ENCODE measurements at regions not wholly inside any gene's neighbourhood (a gene's known extent, or its start where the extent isn't known, plus 50 kb on each side); places are given as distances from the start of the nearest gene placed in this dataset.

DNA sequence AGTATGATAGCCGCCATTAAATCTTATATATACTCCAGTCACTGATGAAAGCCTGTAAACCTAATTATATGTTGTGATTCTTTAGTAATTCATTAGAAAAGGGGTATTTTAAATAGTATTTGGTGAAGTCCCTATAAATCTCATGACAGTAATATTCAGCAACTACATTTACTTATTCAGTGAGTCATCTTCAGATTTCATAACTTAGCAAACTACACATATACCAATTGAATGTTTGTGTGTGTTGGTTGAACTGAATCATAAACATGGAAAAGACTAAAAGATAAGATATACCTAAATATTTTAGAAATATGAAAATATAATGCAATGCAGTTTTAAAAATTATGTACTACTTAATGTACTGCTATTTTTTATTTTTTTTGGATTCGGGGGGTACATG, 1050.4 kb downstream of the MAT2B start:
- DNase-seq = no peak

DNA sequence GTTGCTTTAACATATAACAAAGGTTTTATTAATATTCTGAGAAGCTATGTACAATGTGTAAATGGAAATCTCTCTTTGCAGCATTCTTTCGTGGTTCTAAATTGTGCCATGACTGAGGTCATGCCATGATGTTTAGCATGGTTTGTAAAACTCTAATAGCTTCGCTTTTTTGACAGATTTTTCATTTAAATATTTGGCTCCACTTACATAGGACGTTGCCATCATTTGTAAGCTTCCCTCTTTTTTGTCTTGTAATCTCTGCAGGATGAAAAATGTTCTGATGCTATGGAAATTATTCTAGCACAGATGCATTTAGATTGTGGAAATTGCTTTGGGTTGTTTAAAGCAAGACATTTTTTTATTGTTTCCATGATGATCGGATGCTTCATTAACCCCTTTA, 1054.8 kb downstream of the MAT2B start:
- DNase-seq = no peak

DNA sequence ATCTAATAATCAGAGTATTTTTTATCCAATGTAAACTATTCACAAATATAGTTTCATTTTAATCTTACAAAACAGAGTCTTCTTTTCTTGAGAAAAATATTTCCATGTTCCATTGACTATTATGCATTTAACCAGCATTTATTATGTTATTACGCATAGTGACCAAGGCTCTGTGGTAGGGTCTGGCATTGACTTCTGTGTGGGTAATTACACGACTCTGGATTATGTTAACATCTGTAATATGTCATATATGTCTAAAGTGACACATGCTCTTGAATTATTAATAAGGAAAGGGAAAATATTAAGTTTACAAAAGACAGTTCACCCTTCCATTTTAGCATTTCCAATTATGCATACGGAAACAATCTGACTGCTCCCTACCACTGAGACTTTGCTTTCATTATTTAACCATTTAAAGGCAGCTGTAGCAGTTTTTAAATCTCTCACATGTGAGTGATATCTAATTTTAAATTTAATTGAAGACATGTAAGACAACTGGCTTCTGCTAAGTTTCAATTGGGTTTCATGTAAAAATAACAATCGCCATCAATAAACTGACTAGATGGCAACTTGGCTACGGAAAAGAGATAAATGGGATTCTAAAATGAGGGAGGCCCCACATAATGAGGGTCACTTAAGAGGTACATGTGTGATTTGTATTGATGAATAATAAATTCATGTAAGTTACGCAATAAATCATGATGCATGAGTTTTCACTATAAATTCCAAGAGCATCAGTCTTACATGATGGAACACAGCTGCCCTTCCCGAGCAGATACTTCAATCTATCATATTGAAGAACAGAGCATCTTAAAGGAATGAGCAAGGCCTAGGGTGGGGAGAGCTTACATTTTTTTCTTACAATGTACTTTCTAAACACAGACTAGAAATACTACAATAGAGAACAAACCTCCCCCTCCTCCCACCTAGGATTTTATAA, 1056.8 kb downstream of the MAT2B start:
- DNase-seq = no peak

DNA sequence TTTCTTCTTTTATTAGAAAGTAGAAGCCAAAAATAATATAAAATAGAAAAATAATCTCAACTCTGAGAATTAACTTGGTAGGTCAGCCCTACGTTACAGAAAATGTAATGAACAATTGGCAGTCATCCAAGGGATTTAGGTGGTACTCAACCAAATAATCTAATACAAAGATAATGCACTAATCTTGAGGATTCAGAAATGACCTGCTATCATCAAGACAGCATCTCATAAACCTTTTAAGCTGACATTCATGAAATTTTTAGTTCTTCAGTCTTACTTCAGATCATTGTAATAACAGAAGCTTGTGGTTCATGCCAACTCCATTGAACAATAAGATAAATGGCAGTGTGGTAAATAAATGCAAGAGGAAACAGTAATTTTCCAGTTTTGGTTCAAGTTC, 1058.0 kb downstream of the MAT2B start:
- DNase-seq = no peak

DNA sequence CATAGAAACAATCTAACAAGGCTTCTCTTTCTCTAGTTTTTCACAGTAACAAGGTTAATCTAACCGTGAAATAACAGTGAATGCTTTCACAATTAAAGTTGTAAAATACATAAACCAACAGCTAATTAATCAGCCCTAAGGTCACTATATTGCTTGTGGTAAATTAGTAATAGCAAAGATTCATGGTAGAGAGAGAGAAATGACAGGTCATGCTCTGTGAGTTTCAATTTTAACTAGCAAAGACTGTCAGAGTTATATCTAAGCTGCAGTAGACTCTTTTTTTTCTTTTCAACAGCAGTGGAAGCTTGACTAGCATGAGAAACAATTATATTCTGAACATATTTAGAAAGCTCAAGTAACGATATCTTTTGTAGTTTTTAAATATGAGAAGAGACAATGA, 1068.0 kb downstream of the MAT2B start:
- no peak for DNase-seq

DNA sequence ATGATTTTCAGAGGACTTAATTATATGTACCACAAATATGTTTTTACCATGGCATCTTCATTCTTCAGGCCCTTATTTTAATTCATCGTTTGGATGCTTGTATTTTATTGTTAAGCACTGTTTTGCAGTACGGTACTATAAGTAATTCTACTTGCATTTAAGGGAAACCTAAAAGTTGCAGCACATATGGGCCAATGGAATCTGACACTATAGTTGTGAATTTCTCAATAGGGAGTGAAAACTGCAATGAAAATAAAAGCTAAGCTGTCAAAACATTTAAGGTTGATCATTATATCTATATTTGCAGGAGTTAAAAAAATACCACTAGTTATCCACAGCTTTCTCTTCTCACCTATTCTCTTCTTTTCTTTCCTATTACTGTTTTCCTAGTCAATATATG, 1071.8 kb downstream of the MAT2B start:
- no peak for DNase-seq

DNA sequence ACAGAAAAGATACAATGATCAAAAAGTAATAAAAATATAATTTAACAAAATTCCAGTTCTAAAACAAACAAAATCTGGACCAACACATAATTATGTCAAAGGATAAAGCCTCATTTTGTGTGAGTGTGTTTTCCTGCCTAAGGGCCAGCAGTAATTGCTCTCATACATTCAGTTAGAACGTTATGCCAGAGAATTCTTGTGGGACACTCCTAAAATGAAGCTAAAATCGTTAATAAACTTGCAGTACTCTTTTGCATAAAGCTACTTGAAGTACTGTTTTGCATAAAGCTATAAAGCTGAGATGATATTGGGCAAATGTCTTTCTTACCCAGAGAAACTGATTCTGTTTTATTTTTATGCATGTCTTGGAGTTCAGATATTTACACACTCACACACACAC, 1072.3 kb downstream of the MAT2B start:
- no peak for DNase-seq

DNA sequence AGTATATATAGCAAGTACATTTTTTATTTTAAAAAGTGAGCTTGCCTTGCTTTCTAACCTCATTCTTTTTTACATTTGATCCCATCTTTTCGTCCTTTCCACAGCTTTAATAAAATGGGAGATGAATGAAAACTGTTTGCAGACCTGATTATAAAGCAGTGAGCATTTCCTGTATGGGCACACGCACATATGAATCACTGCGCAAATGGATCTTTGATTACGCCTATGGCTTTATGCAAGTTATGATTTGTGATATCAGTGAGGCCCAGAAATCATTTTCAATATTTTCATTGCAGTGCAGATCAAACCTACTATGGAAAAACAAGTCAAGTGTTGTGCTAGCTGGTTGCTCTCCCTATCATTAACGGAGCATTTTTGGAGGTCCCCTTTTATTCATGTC, 1073.0 kb downstream of the MAT2B start:
- DNase-seq = no peak

DNA sequence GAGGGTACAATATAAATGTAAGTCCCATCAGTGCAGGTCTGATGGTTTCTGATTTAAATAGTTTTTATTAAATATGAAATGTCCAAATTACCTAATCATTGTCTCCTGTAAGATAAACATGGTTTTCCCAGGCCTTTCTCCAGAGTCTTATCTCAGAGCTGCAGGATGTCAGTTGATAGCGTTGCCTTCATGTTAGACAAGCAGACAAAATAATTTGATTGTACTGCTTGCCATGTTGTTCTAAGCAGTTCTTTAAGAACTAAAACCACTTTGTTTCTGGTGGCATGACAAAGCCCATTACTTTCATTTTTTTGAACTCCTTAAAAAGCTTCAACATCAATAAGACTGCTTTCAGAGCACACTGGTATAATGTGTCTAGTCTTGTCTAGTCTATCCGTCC, 1073.5 kb downstream of the MAT2B start:
- no peak for DNase-seq

DNA sequence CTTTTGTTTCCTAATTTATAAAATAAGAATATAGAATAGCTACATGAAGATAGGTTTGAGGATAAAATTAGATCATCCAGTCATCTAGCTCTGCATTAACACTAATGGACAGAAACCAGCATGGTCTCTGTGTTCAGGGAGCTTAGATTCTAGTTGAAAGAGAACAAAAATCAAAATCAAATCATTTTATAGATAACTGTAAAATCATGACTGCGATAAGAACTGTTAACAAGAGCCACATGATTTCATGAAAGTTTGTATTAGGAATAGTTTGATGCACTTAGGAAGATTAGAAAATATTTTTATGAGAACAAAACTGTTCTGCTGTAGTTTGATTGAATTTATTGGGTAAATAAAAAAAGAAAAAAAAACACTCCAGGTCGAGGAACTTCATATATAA, 1074.7 kb downstream of the MAT2B start:
- DNase-seq = no peak

DNA sequence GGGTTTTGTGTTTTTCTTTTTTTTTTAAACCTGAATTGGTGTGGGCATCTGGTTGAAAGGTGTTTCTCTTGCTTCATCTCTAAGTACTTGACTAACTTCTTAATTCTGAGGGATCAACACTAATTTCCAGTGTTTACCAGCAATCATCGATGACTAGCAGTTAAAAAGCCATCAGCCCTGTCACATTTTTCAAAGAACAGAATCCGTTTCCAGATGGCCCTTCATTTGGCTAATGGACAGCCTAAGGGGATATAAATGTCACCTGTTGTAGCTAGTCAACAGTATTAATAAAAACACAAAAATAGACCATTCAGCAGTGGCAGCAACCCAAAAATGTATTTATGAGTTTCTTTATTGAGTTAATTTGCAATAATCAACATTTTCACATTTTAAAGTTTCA, 1076.5 kb downstream of the MAT2B start:
- no peak for DNase-seq

DNA sequence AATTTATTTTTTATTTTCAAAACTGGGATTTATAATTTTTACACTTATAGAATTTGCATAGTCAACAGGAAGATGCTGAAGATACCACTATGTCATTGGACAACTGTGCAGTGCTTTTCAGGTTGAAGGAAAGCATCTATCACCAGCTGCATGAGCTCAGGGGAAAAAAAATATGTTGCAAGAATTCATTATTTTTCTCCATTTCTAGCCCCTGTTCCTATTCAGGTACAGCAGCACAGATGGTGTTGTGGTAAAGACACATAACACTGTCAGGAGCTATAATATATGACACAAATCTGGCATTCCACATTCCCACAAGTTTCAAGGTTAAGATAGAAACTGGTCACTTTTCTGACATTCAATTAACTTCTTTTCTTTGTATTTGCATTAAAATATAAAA, 1088.6 kb downstream of the MAT2B start:
- no peak for DNase-seq

DNA sequence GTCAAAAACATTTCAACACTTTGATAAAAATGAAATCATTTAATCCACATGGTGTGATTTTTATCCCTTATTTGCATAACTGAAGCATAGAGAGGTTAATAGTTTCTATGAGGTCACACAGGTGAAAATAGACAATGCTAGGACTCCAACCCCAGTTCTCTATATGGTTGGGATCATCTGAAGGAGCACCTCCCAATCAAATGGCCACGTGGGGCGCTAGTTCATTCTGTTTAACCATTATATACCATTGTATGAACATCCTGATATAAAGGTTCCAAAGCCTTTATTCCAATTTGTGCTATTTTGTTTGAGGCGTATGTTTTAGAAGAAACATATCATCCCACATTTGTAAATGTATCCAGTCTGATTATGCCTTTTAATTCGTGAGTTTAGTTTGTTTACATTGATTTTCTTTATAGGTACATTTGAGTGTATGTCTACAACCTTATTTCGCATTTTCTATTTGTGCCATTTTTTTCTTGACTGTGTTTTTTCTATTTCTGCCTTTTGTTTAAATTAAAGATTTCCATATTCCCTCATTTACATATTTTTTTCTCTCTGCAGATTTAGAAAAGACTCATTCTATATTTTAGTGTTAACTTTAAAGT, 1092.0 kb downstream of the MAT2B start:
- no peak for DNase-seq

DNA sequence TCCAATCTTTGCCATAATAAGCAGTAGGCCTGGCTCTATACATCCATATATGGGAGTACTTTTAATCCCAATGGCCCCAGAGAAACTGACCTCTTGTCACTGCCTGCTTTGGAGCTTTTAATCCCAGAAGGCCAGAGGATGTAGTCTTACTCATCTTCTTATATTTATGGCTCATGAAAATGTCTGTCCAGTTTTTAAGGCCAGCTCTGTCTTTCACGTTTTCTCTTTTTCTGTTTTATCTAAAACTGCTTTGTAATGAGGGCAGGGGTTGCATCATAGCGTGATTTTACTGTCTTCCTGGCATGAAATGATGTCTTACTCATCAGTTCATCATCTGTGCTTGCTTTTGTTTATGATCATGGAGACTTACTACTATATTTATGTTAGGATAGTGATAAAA, 1094.9 kb downstream of the MAT2B start:
- no peak for DNase-seq

DNA sequence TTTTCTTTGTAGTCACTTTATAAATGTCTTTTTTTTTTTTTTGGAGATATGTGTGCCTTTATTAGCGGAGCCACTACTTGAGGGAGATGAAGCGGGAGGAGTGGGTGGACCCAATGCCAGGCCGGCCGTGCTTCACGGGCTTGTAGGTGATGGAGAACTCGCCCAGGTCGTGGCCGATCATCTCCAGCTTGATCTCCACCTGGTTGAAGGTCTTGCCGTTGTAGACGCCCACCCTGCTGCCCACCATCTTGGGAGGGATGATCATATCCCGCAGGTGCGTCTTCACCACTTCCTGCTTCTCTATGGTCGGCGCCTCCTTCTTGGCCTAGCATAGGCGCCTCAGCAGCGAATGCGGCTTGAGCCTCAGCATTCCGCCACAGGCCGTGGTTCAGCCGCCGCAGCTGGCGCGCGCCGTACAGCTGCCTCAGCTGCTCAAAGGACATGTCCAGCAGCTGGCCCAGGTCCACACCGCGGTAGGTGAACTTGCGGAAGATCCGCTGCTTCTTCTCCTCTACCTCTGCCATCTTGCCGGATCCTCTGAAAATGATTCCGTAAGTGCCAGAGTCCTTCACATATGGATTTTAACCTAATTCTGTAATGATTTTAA, 1095.6 kb downstream of the MAT2B start:
- DNase-seq = no peak

DNA sequence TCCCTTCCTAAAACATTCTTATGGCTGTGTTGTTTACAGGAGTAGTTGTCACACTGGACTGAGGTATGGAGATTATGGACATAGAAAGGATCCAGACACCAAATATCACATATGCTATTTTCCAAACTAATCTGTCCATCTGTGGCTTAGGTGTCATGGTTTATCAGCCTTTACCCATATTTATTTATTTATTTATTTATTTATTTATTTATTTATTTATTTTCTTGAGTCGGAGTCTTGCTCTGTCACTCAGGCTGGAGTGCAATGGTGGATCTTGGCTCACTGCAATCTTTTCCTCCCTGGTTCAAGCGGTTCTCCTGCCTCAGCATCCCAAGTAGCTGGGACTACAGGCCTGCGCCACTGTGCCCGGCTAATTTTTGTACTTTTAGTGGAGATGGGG, 1103.1 kb downstream of the MAT2B start:
- DNase-seq = no peak

DNA sequence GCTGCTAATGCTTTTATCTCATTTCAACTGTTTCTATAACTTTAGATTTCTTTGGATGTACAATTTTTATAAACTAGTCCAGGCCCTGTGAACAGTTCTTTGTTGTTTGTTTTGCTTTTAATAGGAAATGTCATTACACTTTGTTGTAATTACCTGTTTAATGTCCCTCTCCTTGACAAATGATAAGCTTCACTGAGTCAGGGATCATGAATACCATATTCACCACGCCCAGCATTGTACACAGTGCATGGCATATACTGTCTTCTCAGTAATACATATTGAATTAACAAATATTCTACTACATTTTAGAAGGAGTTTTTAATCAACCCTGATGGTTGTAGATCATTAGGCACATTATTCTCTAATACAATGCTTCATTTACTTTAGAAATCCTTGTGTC, 1105.0 kb downstream of the MAT2B start:
- DNase-seq = no peak

DNA sequence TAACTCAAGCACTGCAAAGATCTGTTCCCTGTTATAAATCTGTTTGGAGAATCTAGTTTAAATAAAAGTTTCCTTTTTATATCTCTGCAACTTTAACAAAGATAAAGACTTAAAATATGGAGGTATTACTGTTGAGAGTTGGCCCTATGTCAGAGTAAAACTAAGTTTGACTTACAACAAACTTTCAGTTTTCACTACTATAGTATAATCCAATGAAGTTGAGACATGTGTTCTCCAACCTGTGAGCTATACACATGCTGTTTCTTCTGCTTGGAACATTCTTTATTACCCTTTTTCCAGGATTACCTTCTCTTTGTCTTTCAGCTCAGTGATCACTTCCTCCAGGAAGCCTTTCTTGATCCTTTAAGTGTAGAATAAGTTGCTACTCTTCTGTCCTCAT, 1109.3 kb downstream of the MAT2B start:
- DNase-seq = no peak

DNA sequence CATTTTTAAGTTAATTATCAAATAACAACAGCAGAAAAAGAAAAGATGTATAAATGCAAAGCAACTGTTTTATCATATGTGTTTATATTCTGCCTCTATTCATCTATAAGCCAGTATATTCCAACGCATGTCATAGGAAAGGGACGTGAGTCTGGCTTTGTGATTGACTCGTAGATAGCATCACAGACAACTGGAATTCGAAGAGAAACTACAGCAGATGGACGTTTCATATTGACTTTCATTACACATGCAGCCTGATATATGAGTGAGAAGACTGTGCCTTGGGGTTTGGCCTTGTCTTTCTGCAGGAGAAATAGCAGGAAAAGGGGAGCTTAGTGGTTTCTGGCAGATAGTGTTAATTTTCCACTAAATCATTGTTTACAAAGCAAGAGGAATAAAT, 1111.9 kb downstream of the MAT2B start:
- no peak for DNase-seq

DNA sequence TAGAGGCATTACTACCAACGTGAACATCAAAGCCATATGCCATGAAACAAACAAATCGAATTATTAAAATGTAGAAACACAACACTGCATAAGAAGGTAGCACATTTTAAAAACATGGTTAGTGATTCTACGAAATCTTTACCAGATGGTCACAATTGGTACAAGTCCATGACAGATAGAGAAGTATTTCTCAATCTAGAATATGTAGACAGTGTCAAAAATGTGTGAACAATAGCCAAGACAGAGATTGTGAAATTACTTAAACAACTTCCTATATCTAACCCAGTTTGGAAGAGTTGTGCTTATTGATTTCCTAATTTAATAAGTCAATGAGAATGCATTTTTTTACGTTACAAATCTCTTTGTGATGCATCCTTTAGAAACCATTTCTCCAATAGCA, 1121.6 kb downstream of the MAT2B start:
- DNase-seq = no peak

DNA sequence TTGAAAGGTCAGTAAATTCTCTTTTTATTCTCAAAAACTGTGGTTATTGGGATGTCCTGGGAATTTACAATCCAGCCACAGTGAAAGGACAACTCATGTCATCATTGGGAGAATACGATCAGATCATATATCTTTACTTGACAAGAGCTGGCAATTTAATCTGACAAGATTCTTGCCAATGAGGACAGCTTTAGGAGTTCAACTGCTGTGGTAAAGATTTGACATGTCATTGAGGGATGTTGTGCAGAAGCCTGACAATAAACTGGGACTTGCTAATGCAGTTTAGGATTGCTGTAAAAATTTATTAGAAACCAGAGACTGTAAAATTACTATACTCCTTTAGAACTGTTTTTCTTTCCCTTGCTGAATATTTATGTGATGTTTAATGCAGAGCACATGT, 1131.0 kb downstream of the MAT2B start:
- no peak for DNase-seq

DNA sequence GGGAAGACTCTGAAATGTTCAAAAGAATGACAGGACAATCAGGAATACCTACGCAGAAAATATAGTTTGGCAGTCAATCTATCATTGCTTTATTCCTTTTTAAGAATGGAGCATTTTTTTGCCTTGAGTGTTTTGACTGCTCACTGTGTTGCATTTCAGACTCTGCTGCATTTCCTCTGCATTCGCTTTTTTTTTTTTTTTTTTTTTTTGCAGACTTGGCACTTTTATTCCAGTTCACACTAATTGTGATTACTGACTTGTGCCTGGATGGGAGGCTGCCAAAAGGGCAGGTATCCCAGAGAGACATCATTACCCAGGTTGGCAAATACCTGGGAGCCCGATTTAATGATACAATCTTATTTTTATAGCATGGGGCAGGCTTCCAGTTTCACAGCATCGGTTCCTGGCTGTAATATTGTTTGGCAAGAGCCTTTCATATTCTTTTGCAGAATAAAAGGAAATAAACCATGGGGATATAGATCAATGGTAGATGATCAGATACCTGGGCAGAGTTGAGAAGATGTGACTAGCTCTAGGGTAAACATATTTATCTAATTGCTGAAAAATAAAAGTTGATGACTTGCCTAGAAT, 1132.6 kb downstream of the MAT2B start:
- no peak for DNase-seq

DNA sequence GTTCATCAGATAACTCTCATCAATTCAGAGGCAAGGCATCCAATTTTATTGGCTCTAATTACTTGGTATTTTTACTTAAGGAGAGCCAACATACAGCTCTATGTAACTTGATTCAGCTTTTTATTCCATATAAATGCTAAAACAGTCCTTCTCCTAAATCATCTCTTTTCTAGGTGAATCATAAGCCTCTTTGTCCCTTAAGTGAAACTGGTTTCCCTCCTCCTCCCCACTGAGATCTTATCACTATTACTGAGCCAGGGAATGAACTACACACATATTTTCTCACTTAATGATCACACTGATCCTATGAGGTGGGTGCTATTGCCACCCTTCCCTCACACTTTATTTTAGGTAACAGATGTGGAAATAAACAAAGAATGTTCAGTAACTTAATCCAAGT, 1143.8 kb downstream of the MAT2B start:
- DNase-seq = no peak

DNA sequence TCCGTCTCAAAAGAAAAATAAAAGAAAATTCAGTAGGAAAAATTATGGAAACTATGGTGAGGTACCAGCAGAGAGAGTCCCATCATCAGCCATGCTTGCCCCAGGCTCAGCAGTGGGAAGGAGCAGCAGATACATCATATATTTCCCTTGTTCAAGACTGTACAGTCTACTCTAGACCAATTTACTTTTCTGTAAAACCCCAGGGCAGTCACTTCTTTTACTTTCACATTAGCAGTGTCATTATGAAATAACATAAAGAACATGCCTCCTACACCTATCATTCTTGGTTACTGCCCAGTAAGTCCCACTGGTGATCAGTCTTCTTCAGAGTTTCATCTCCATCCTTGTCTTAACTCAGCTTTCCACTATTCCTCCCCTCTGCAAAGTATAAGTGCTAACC, 1145.0 kb downstream of the MAT2B start:
- DNase-seq = no peak
